Fibroblast of mammary gland (primary cell): ENCODE measurements at regions not wholly inside any gene's neighbourhood (a gene's known extent, or its start where the extent isn't known, plus 50 kb on each side); places are given as distances from the start of the nearest gene placed in this dataset.

ENCODE experiments used
- DNase-seq: peaks from one replicate; pipeline ENCODE4 v3.0.0-alpha.2; 2010; ENCODE audit warnings: low read depth
- H3K4me3 ChIP-seq: 2 replicates; pipeline ENCODE4 v1.5.1; 2011; ENCODE audit warnings: low read depth, mild to moderate bottlenecking, low read length, moderate library complexity; ENCODE audit not compliant: control insufficient read depth
- TF ChIP-seq, protein P1 (sequence below): conservative IDR thresholded peaks from 2 replicates; pipeline ENCODE4 v1.5.1; 2011; ENCODE audit warnings: low read depth, low read length, inconsistent platforms; ENCODE audit not compliant: control insufficient read depth, insufficient read depth

GRCh38 chr10:129330211-129330610 is 136.8 kb upstream of the MGMT start:
- H3K4me3 ChIP-seq: no peak overlapping the region
- TF ChIP-seq, protein P1, sequence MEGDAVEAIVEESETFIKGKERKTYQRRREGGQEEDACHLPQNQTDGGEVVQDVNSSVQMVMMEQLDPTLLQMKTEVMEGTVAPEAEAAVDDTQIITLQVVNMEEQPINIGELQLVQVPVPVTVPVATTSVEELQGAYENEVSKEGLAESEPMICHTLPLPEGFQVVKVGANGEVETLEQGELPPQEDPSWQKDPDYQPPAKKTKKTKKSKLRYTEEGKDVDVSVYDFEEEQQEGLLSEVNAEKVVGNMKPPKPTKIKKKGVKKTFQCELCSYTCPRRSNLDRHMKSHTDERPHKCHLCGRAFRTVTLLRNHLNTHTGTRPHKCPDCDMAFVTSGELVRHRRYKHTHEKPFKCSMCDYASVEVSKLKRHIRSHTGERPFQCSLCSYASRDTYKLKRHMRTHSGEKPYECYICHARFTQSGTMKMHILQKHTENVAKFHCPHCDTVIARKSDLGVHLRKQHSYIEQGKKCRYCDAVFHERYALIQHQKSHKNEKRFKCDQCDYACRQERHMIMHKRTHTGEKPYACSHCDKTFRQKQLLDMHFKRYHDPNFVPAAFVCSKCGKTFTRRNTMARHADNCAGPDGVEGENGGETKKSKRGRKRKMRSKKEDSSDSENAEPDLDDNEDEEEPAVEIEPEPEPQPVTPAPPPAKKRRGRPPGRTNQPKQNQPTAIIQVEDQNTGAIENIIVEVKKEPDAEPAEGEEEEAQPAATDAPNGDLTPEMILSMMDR: no peak
- DNase-seq: no peak

DNA sequence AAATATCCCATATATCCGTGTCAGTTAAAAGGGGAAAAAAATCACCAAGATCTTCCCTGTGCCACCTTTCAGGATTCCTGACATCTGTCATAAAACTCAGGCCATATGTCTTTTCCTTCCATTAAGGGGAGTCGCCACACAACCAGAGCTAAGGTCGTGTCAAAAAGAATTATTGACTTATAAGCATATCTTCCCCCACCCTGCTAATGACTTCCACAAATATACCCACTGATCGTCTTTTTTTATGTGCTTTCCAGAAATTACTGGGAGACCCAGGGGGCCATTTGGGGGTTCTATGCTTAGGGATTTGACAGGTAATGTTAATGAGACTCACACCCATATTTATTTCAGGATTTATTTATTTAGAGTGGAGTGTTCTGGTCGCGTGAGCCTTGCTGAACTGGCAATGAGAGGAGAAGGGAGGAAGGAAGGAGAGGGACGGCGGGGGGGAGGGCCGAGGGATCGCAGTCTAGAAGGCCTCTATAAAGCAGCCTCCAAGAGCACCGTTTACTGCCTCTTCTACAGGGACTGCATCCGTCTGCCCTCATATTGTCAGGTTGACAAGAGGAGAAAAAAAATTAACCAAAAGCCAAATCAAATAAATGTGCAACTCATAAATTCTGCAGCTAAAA is 135.7 kb upstream of the MGMT start:
- H3K4me3 ChIP-seq: no peak overlapping the region
- TF ChIP-seq, protein P1: no peak
- DNase-seq: no peak

GRCh38 chr10:129331839-129332220 is 135.2 kb upstream of the MGMT start:
- TF ChIP-seq, protein P1: no peak
- no peak for DNase-seq
- no peak overlapping the region for H3K4me3 ChIP-seq

DNA sequence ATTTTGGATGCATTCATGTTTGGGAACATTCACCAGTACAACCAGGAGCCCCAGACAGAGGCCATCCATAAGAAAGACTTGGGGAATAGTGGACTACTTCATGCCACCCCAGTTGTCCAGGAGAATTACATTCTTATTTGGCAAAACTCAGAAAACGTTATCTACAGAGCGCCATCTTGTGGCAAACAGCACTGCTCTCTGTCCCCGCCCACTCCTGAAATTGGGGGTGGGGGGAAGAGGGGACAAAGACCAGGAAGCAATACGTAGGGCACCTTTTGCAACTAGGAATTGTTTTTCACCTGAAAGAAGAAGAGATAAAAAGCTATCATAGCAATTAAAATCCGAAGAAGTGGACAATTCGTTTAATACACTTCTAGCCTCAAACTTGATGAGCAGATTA is 134.6 kb upstream of the MGMT start:
- peak; percentile 2 for DNase-seq
- TF ChIP-seq, protein P1: peak; percentile 24
- no peak overlapping the region for H3K4me3 ChIP-seq

GRCh38 chr10:129333706-129334105 is 133.3 kb upstream of the MGMT start:
- TF ChIP-seq, protein P1: no peak
- no peak for DNase-seq
- no peak overlapping the region for H3K4me3 ChIP-seq

DNA sequence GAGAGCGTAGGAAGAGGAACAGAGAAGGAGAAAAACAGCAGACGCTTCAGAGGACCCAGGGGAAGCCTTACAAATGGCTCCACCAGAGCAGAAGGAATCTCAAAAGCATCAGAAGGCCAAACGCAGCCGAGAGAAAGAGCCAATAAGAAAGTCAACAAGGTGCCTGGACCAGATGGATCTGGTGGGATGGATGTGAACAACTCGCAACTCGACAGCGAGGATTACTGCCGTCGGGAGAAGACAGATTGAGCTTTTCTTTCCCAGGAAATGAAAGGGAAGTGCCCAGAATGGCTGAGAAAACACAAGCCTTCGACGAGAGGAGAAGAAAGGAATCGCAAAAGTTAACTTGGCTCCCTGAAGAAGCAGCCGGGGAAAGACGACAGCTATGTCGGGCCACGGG is 132.8 kb upstream of the MGMT start:
- no peak overlapping the region for H3K4me3 ChIP-seq
- TF ChIP-seq, protein P1: no peak
- no peak for DNase-seq

DNA sequence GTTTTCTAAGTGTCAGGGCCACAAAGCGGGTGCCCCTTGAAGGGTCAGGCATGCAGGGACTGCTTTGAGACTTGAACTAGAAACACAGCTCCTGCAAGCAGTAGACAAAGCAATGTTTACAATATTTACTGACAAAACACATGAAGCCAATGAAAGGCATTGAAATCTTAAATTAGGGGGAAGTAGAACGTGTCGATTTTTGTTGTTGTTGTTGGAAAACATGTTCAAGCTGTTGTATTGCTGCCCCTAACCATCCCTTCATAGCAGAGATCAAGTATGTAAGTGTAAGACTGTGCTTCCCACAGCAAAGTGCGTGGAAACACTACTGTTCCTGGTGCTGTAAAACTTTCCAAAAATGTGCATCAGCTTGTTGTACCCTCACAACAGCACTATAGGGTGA is 131.6 kb upstream of the MGMT start:
- no peak overlapping the region for H3K4me3 ChIP-seq
- TF ChIP-seq, protein P1: no peak

More for the DNA sequence above, 131.6 kb upstream of the MGMT start:
- no peak for DNase-seq
